ENCODE measurements at regions not wholly inside any gene's neighbourhood (a gene's known extent, or its start where the extent isn't known, plus 50 kb on each side); places are given as distances from the start of the nearest gene placed in this dataset.

GRCh38 chr2:81942876-81943275, 1638.3 kb upstream of the LRRTM1 start:
- Histone ChIP-seq H2AFZ (ENCODE audit: low read length) (no peak overlapping the region), H3F3A (ENCODE audit: low read depth) (no peaks in the 10 kb centered on the region), H3K4me1 (ENCODE audit: insufficient read depth, low read length, poor library complexity, severe bottlenecking) (no peaks in the 10 kb centered on the region), H3K79me2 (ENCODE audit: insufficient read depth, low read length) (no peaks in the 10 kb centered on the region), H3K36me3 (ENCODE audit: insufficient read depth, low read length) (no peaks in the 10 kb centered on the region), H3K27me3 (ENCODE audit: insufficient read depth, low read length, poor library complexity, severe bottlenecking) (no peaks in the 10 kb centered on the region), H3K9me2 (replicated peaks; ENCODE audit: low read depth, low read length) (no peaks in the 10 kb centered on the region), H3K9ac (ENCODE audit: low read depth, low read length, poor library complexity, severe bottlenecking) (no peak overlapping the region), H3K9me3 (ENCODE audit: insufficient read depth, low read depth, low read length) (no peaks in the 10 kb centered on the region), H3K4me3 (ENCODE audit: low read length, poor library complexity, severe bottlenecking) (no peak overlapping the region), H4K20me1 (ENCODE audit: insufficient read depth, low read length, poor library complexity, severe bottlenecking) (no peaks in the 10 kb centered on the region), H3K4me2 (ENCODE audit: low read depth, low read length, poor library complexity, severe bottlenecking) (no peak overlapping the region)
- no peak for TF ChIP-seq CTCF (conservative IDR thresholded peaks at IDR 0.05; ENCODE audit: low read length)
- TF ChIP-seq EZH2phosphoT487 (IDR thresholded peaks at IDR 0.05; ENCODE audit: borderline replicate concordance) = no peak

- Histone ChIP-seq H3K9me3 (ENCODE audit: insufficient read depth, low read depth, low read length) (no peaks in the 10 kb centered on the region), H3K27me3 (ENCODE audit: insufficient read depth, low read length, poor library complexity, severe bottlenecking) (no peaks in the 10 kb centered on the region), H3K9me2 (replicated peaks; ENCODE audit: low read depth, low read length) (no peaks in the 10 kb centered on the region), H3F3A (ENCODE audit: low read depth) (no peaks in the 10 kb centered on the region), H2AFZ (ENCODE audit: low read length) (no peak overlapping the region), H3K36me3 (ENCODE audit: insufficient read depth, low read length) (no peaks in the 10 kb centered on the region), H3K4me2 (ENCODE audit: low read depth, low read length, poor library complexity, severe bottlenecking) (no peak overlapping the region), H3K79me2 (ENCODE audit: insufficient read depth, low read length) (no peaks in the 10 kb centered on the region), H4K20me1 (ENCODE audit: insufficient read depth, low read length, poor library complexity, severe bottlenecking) (no peaks in the 10 kb centered on the region), H3K4me1 (ENCODE audit: insufficient read depth, low read length, poor library complexity, severe bottlenecking) (no peaks in the 10 kb centered on the region), H3K9ac (ENCODE audit: low read depth, low read length, poor library complexity, severe bottlenecking) (no peak overlapping the region), H3K4me3 (ENCODE audit: low read length, poor library complexity, severe bottlenecking) (no peak overlapping the region)
- TF ChIP-seq EZH2phosphoT487 (IDR thresholded peaks at IDR 0.05; ENCODE audit: borderline replicate concordance) (no peak), CTCF (conservative IDR thresholded peaks at IDR 0.05; ENCODE audit: low read length) (no peak)
These were observed 1637.7 kb upstream of the LRRTM1 start for GRCh38 chr2:81942136-81942680.

- Histone ChIP-seq H3K79me2 (ENCODE audit: insufficient read depth, low read length) (no peaks in the 10 kb centered on the region), H4K20me1 (ENCODE audit: insufficient read depth, low read length, poor library complexity, severe bottlenecking) (no peaks in the 10 kb centered on the region), H3K36me3 (ENCODE audit: insufficient read depth, low read length) (no peaks in the 10 kb centered on the region), H3K4me1 (ENCODE audit: insufficient read depth, low read length, poor library complexity, severe bottlenecking) (no peaks in the 10 kb centered on the region), H3K9me2 (replicated peaks; ENCODE audit: low read depth, low read length) (no peaks in the 10 kb centered on the region), H3F3A (ENCODE audit: low read depth) (no peaks in the 10 kb centered on the region), H3K9me3 (ENCODE audit: insufficient read depth, low read depth, low read length) (no peaks in the 10 kb centered on the region), H3K27me3 (ENCODE audit: insufficient read depth, low read length, poor library complexity, severe bottlenecking) (no peaks in the 10 kb centered on the region), H3K4me2 (ENCODE audit: low read depth, low read length, poor library complexity, severe bottlenecking) (no peak overlapping the region), H3K4me3 (ENCODE audit: low read length, poor library complexity, severe bottlenecking) (no peak overlapping the region), H3K9ac (ENCODE audit: low read depth, low read length, poor library complexity, severe bottlenecking) (no peak overlapping the region), H2AFZ (ENCODE audit: low read length) (no peak overlapping the region)
- no peak for TF ChIP-seq EZH2phosphoT487 (IDR thresholded peaks at IDR 0.05; ENCODE audit: borderline replicate concordance)
- TF ChIP-seq CTCF (conservative IDR thresholded peaks at IDR 0.05; ENCODE audit: low read length) = no peak
These were observed 1635.9 kb upstream of the LRRTM1 start for GRCh38 chr2:81940266-81940955.

All from Loucy (cell line).